ENCODE measurements at regions not wholly inside any gene's neighbourhood (a gene's known extent, or its start where the extent isn't known, plus 50 kb on each side); places are given as distances from the start of the nearest gene placed in this dataset.

DNA sequence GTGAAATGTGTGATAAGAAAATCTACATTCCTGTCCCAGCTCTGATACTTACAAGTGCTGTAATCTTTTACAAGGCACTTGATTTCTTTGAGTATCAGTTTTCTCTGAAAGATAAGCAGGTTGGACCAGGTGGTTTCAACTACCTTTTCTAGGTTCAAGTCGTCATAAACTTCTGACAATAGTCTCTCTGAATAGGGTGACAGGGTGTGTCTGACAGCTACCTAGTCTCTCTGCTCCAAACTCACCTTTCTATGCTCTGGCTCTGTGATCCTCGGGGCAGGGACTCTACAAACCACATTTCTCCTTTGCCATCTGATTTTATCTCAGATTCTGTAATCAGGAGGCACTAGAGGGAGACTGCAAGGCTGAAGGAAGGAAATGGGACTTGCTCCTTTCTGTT is 137.7 kb upstream of the SYT1 start:
- Histone ChIP-seq H4K20me1 (no peaks in the 10 kb centered on the region), H3K9me3 (no peaks in the 10 kb centered on the region), H3K4me1 (0 out of 2 replicates have a peak, but pooled peaks cover 3% of the 10 kb centered on the region), H3K36me3 (no peaks in the 10 kb centered on the region), H3K27ac (no peak overlapping the region), H3K9ac (no peak overlapping the region), H3K4me2 (no peak overlapping the region), H3K4me3 (no peak overlapping the region), H3K27me3 (no peaks in the 10 kb centered on the region)
- no peak for TF ChIP-seq Cebpa-rat (IDR thresholded peaks at IDR 0.05)

DNA sequence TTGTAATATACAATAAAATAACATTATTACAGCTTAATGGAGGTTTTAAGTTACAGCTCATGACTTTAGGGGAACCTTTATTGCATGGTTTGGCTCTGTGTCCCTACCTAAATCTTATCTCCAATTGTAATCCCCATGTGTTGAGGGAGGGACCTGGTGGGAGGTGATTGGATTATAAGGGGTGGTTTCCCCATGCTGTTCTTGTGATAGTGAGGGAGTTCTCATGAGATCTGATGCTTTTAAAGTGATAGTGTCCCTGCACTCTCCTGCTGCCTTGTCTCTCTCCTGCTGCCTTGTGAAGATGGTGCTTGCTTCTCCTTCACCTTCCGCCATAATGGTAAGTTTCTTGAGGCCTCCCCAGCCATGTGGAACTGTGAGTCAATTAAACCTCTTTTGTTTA is 132.1 kb upstream of the SYT1 start:
- no peaks in the 10 kb centered on the region for H3K9me3 ChIP-seq
- H3K4me1 ChIP-seq: no peaks in the 10 kb centered on the region
- no peak for TF ChIP-seq Cebpa-rat (IDR thresholded peaks at IDR 0.05)
- H3K4me2 ChIP-seq: no peak overlapping the region
- H3K27me3 ChIP-seq: no peaks in the 10 kb centered on the region
- no peaks in the 10 kb centered on the region for H3K36me3 ChIP-seq
- H3K4me3 ChIP-seq: no peak overlapping the region
- H4K20me1 ChIP-seq: no peaks in the 10 kb centered on the region
- no peak overlapping the region for H3K9ac ChIP-seq
- no peak overlapping the region for H3K27ac ChIP-seq

- Histone ChIP-seq H3K4me1 (no peaks in the 10 kb centered on the region), H3K9ac (no peak overlapping the region), H3K4me3 (no peak overlapping the region), H3K4me2 (no peak overlapping the region), H3K9me3 (no peaks in the 10 kb centered on the region), H3K27me3 (no peaks in the 10 kb centered on the region), H4K20me1 (no peaks in the 10 kb centered on the region), H3K27ac (no peak overlapping the region), H3K36me3 (no peaks in the 10 kb centered on the region)
- TF ChIP-seq Cebpa-rat (IDR thresholded peaks at IDR 0.05): no peak
These were observed 124.9 kb upstream of the SYT1 start for GRCh38 chr12:78739653-78740052.

GRCh38 chr12:78746001-78746400 is 118.6 kb upstream of the SYT1 start:
- no peaks in the 10 kb centered on the region for H4K20me1 ChIP-seq
- TF ChIP-seq Cebpa-rat (IDR thresholded peaks at IDR 0.05): no peak
- H3K9me3 ChIP-seq: no peaks in the 10 kb centered on the region
- no peaks in the 10 kb centered on the region for H3K4me1 ChIP-seq
- no peak overlapping the region for H3K9ac ChIP-seq
- H3K4me2 ChIP-seq: no peak overlapping the region
- no peak overlapping the region for H3K27ac ChIP-seq
- H3K4me3 ChIP-seq: no peak overlapping the region
- H3K36me3 ChIP-seq: no peaks in the 10 kb centered on the region
- no peaks in the 10 kb centered on the region for H3K27me3 ChIP-seq

DNA sequence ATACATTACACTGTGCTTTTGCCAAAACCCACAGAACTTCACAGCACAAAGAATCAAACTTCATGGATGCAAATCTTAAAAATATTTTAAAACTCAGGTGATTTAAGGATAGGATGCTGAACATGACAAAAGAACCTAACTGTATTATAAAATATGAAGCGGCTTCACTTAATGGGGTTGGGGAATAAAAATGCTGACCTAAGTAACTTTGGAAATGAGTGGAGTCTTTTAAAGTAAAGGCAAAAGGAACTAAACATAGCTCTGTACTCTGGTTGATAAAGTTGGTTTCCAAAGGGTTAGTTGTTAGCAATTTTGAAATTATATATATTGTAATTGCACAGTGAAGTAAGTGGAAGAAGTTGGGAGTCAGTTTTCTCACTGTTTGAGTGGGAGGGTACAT is 111.5 kb upstream of the SYT1 start:
- Histone ChIP-seq H3K4me3 (no peak overlapping the region), H3K27me3 (no peaks in the 10 kb centered on the region), H3K27ac (no peak overlapping the region), H4K20me1 (no peaks in the 10 kb centered on the region), H3K9me3 (no peaks in the 10 kb centered on the region), H3K4me2 (no peak overlapping the region), H3K36me3 (no peaks in the 10 kb centered on the region), H3K4me1 (no peaks in the 10 kb centered on the region), H3K9ac (no peak overlapping the region)
- no peak for TF ChIP-seq Cebpa-rat (IDR thresholded peaks at IDR 0.05)

GRCh38 chr12:78756936-78757335 is 107.6 kb upstream of the SYT1 start:
- Histone ChIP-seq H3K4me2 (no peak overlapping the region), H3K36me3 (no peaks in the 10 kb centered on the region), H3K9ac (no peak overlapping the region), H3K27ac (no peak overlapping the region), H3K4me1 (no peaks in the 10 kb centered on the region), H3K27me3 (no peaks in the 10 kb centered on the region), H3K4me3 (no peak overlapping the region), H3K9me3 (peaks cover 12% of the 10 kb centered on the region), H4K20me1 (no peaks in the 10 kb centered on the region)
- TF ChIP-seq Cebpa-rat (IDR thresholded peaks at IDR 0.05): no peak

- Histone ChIP-seq H3K4me2 (no peak overlapping the region), H3K4me3 (no peak overlapping the region), H4K20me1 (no peaks in the 10 kb centered on the region), H3K4me1 (no peaks in the 10 kb centered on the region), H3K27ac (no peak overlapping the region), H3K36me3 (no peaks in the 10 kb centered on the region), H3K9ac (no peak overlapping the region), H3K27me3 (no peaks in the 10 kb centered on the region), H3K9me3 (peaks cover 12% of the 10 kb centered on the region)
- no peak for TF ChIP-seq Cebpa-rat (IDR thresholded peaks at IDR 0.05)
These were observed 105.2 kb upstream of the SYT1 start for GRCh38 chr12:78759367-78759766.

GRCh38 chr12:78760906-78761305 is 103.7 kb upstream of the SYT1 start:
- H3K9me3 ChIP-seq: peaks cover 12% of the 10 kb centered on the region
- no peak overlapping the region for H3K4me3 ChIP-seq
- no peaks in the 10 kb centered on the region for H4K20me1 ChIP-seq
- H3K4me1 ChIP-seq: no peaks in the 10 kb centered on the region
- no peaks in the 10 kb centered on the region for H3K36me3 ChIP-seq
- no peak overlapping the region for H3K9ac ChIP-seq
- TF ChIP-seq Cebpa-rat (IDR thresholded peaks at IDR 0.05): no peak
- H3K27me3 ChIP-seq: no peaks in the 10 kb centered on the region
- H3K27ac ChIP-seq: no peak overlapping the region
- H3K4me2 ChIP-seq: no peak overlapping the region

GRCh38 chr12:78764913-78765312 is 99.7 kb upstream of the SYT1 start:
- Histone ChIP-seq H3K4me1 (no peaks in the 10 kb centered on the region), H3K4me2 (no peak overlapping the region), H3K27ac (no peak overlapping the region), H3K27me3 (no peaks in the 10 kb centered on the region), H4K20me1 (no peaks in the 10 kb centered on the region), H3K9ac (no peak overlapping the region), H3K36me3 (no peaks in the 10 kb centered on the region), H3K9me3 (no peaks in the 10 kb centered on the region), H3K4me3 (no peak overlapping the region)
- TF ChIP-seq Cebpa-rat (IDR thresholded peaks at IDR 0.05): no peak

GRCh38 chr12:78767264-78767981 is 97.2 kb upstream of the SYT1 start:
- Histone ChIP-seq H3K9ac (no peak overlapping the region), H3K4me2 (no peak overlapping the region), H3K27me3 (no peaks in the 10 kb centered on the region), H3K36me3 (no peaks in the 10 kb centered on the region), H3K4me3 (no peak overlapping the region), H3K4me1 (no peaks in the 10 kb centered on the region), H3K27ac (no peak overlapping the region), H4K20me1 (no peaks in the 10 kb centered on the region), H3K9me3 (no peaks in the 10 kb centered on the region)
- no peak for TF ChIP-seq Cebpa-rat (IDR thresholded peaks at IDR 0.05)

DNA sequence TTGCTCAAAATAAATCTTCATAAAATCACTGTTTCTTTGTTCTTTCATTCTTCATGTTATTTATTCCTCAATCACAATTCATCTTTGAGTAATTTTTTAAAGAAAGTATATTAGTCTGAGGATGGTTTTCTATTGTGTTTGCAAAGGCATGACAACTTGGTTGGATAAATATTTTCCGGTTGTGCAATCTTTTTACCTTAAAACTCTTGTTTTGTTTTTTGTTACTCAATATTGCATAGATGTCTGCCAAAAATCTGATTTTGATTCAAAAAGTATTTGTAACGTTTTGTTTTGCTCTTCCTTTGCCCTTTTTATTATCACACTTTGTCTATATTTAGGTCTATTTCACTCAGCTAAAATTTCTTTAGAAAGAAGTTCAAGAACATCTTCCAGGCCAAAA is 86.2 kb upstream of the SYT1 start:
- H3K4me1 ChIP-seq: no peaks in the 10 kb centered on the region
- H3K9ac ChIP-seq: no peak overlapping the region
- H3K4me2 ChIP-seq: no peak overlapping the region
- no peaks in the 10 kb centered on the region for H3K9me3 ChIP-seq
- H4K20me1 ChIP-seq: no peaks in the 10 kb centered on the region
- TF ChIP-seq Cebpa-rat (IDR thresholded peaks at IDR 0.05): no peak
- H3K27ac ChIP-seq: no peak overlapping the region
- H3K36me3 ChIP-seq: no peaks in the 10 kb centered on the region
- H3K27me3 ChIP-seq: no peaks in the 10 kb centered on the region
- no peak overlapping the region for H3K4me3 ChIP-seq
